SJCRH30 (cell line): ENCODE measurements at regions not wholly inside any gene's neighbourhood (a gene's known extent, or its start where the extent isn't known, plus 50 kb on each side); places are given as distances from the start of the nearest gene placed in this dataset.

Source experiments
- DNase-seq, 2 experiments: peaks; one replicate each; pipeline ENCODE4 v3.0.0-alpha.2; 2015 to 2020
- H3K27ac ChIP-seq: fragments of 250-450 bp; sonication (Bioruptor Pico); 2 replicates; pipeline ENCODE4 v1.5.1; 2020; ENCODE audit warnings: mild to moderate bottlenecking, moderate library complexity
- H3K27me3 ChIP-seq: fragments of 250-450 bp; sonication (Bioruptor Pico); 2 replicates; pipeline ENCODE4 v1.5.1; 2020; ENCODE audit warnings: mild to moderate bottlenecking, moderate library complexity
- H3K36me3 ChIP-seq: fragments of 250-450 bp; sonication (Bioruptor Pico); 2 replicates; pipeline ENCODE4 v1.5.1; 2020; ENCODE audit warnings: mild to moderate bottlenecking, moderate library complexity
- H3K4me1 ChIP-seq: fragments of 250-450 bp; sonication (Bioruptor Pico); 2 replicates; pipeline ENCODE4 v1.5.1; 2020; ENCODE audit warnings: mild to moderate bottlenecking, moderate library complexity
- H3K4me3 ChIP-seq: fragments of 250-450 bp; sonication (Bioruptor Pico); 2 replicates; pipeline ENCODE4 v1.5.1; 2020; ENCODE audit warnings: mild to moderate bottlenecking, moderate library complexity
- H3K9me3 ChIP-seq: fragments of 250-450 bp; sonication (Bioruptor Pico); replicated peaks from 2 replicates; pipeline ENCODE4 v1.5.1; 2020; ENCODE audit warnings: mild to moderate bottlenecking, moderate library complexity

DNA sequence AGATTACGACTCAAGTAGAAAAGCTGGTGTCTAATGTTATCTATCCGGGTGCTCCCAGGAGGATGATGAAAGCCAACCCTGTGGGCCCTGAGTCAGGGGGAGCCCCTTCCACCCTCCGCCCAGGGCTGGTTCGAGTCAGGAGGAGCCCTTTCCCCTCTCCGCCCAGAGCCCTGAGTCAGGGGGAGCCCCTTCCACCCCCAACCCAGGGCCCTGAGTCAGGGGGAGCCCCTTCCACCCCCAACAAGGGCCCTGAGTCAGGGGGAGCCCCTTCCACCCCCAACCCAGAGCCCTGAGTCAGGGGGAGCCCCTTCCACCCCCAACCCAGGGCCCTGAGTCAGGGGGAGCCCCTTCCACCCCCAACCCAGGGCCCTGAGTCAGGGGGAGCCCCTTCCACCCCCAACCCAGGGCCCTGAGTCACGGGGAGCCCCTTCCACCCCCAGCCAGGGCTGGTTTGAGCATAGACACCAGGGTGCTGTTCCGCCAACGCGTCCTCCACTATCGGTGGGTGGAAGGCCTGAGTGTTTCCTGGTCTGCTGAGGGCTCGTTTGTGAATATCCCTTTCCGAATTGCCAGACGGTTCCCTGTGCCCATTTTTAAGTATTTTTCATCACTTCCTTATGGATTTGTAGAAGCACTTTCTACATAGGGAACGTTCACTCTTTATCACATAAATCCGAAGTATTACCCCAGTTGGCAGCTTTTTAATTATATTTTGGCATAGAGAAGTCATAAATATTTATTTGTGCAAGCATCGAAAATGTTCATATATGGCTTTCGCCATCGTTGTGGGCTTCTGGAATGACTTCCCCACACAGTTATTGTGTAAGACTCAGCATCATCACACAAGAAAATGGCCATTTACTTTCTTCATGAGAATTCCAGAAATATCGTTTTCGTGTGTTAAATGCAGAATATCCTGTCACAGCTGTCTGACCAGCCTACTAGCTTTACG lies 380.6 kb downstream of the BRD1 start:
- DNase-seq = no peak
- H3K9me3 ChIP-seq = no peaks in the 10 kb centered on the region
- H3K27me3 ChIP-seq = peaks cover 22% of the 10 kb centered on the region
- no peaks in the 10 kb centered on the region for H3K36me3 ChIP-seq
- no peak overlapping the region for H3K4me3 ChIP-seq
- H3K27ac ChIP-seq = no peak overlapping the region
- H3K4me1 ChIP-seq = no peaks in the 10 kb centered on the region

- no peaks in the 10 kb centered on the region for H3K9me3 ChIP-seq
Observed at GRCh38 chr22:49446145-49446758, 381.4 kb downstream of the BRD1 start.

GRCh38 chr22:49444781-49445180 lies 382.9 kb downstream of the BRD1 start:
- H3K36me3 ChIP-seq = no peaks in the 10 kb centered on the region
- H3K27me3 ChIP-seq = peaks cover 26% of the 10 kb centered on the region
- no peak overlapping the region for H3K27ac ChIP-seq
- no peaks in the 10 kb centered on the region for H3K9me3 ChIP-seq
- no peak overlapping the region for H3K4me3 ChIP-seq
- no peak for DNase-seq
- no peaks in the 10 kb centered on the region for H3K4me1 ChIP-seq

More at GRCh38 chr22:49446145-49446758, 381.4 kb downstream of the BRD1 start:
- no peak for DNase-seq
- Histone ChIP-seq H3K36me3 (no peaks in the 10 kb centered on the region), H3K27me3 (peaks cover 26% of the 10 kb centered on the region), H3K4me1 (no peaks in the 10 kb centered on the region), H3K4me3 (no peak overlapping the region), H3K27ac (no peak overlapping the region)

- DNase-seq = no peak
- Histone ChIP-seq H3K9me3 (no peaks in the 10 kb centered on the region), H3K27ac (no peak overlapping the region), H3K36me3 (no peaks in the 10 kb centered on the region), H3K27me3 (peaks cover 35% of the 10 kb centered on the region), H3K4me1 (no peaks in the 10 kb centered on the region), H3K4me3 (no peak overlapping the region)
Observed at GRCh38 chr22:49440931-49441330, 386.7 kb downstream of the BRD1 start.

DNA sequence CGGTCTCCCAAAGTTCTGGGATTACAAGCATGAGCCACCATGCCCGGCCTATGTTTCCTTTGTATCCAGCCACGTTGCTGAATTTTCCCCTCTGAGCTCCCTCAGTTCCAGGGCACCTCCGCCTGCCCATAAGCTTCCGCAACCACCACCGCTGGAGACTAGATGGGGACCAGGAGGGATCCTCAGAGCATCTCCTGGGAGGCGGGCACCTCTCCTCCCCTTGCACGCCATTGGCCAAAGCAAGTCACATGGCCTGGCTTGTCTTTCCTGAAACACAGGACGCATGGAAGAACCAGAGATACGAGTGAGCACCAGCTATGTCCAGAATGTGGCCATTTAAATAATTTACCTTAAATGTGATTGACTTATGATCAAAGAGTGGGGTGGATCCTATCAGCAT lies 388.3 kb downstream of the BRD1 start:
- Histone ChIP-seq H3K4me3 (no peak overlapping the region), H3K9me3 (no peaks in the 10 kb centered on the region), H3K27me3 (peaks cover 44% of the 10 kb centered on the region), H3K4me1 (no peaks in the 10 kb centered on the region), H3K27ac (no peak overlapping the region), H3K36me3 (no peaks in the 10 kb centered on the region)
- no peak for DNase-seq

- no peaks in the 10 kb centered on the region for H3K9me3 ChIP-seq
- H3K27me3 ChIP-seq = peaks cover 53% of the 10 kb centered on the region
- H3K4me3 ChIP-seq = no peak overlapping the region
- DNase-seq = no peak
- H3K36me3 ChIP-seq = no peaks in the 10 kb centered on the region
- H3K27ac ChIP-seq = no peak overlapping the region
- H3K4me1 ChIP-seq = no peaks in the 10 kb centered on the region
Observed at GRCh38 chr22:49437956-49438355, 389.7 kb downstream of the BRD1 start.

DNA sequence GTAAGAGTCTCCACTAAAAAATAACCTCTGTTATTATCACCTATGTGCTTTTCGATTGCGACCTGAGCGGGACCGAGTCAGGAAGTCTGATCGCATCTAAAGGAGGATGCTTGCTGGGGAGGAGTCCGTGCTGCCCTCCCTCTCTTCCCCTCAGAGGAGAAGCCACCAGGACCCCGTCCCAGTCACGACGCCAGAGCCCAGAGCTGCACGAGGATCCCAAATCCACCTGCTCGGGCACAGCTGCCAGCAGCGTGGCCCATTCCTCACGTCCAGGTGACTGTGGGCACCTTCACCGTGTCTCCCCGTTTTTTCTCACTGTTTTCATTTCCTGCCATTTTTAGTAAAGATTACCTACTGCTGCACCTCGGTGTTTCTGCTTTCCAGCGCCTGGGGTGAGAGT lies 390.3 kb downstream of the BRD1 start:
- H3K4me1 ChIP-seq = no peaks in the 10 kb centered on the region
- H3K9me3 ChIP-seq = no peaks in the 10 kb centered on the region
- no peak for DNase-seq
- no peak overlapping the region for H3K27ac ChIP-seq
- no peaks in the 10 kb centered on the region for H3K36me3 ChIP-seq
- no peak overlapping the region for H3K4me3 ChIP-seq
- peaks cover 55% of the 10 kb centered on the region for H3K27me3 ChIP-seq

DNA sequence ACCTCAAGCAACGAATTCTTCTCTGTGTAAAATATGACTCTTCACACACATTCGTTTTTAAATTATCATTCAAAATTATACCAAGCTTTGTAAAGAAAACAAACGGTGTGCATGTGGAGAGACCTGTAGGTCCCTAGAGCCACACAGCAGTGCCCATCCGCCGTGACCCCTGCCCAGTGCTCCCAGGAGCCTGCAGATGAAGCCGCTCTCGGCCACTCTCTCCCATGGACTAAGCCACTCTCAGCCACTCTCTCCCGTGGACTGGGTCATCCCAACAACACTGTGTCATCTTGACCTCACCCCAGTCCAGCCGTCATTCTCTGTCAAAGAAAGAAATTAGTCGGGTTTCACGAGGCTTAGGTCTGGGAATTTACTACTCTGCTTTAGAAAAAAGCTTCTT lies 391.6 kb downstream of the BRD1 start:
- H3K9me3 ChIP-seq = no peaks in the 10 kb centered on the region
- DNase-seq = no peak
- H3K27me3 ChIP-seq = peaks cover 56% of the 10 kb centered on the region
- no peaks in the 10 kb centered on the region for H3K36me3 ChIP-seq
- no peak overlapping the region for H3K4me3 ChIP-seq
- no peak overlapping the region for H3K27ac ChIP-seq
- H3K4me1 ChIP-seq = no peaks in the 10 kb centered on the region

- no peak for DNase-seq
- no peaks in the 10 kb centered on the region for H3K36me3 ChIP-seq
Observed at GRCh38 chr22:49435596-49435995, 392.1 kb downstream of the BRD1 start.

DNA sequence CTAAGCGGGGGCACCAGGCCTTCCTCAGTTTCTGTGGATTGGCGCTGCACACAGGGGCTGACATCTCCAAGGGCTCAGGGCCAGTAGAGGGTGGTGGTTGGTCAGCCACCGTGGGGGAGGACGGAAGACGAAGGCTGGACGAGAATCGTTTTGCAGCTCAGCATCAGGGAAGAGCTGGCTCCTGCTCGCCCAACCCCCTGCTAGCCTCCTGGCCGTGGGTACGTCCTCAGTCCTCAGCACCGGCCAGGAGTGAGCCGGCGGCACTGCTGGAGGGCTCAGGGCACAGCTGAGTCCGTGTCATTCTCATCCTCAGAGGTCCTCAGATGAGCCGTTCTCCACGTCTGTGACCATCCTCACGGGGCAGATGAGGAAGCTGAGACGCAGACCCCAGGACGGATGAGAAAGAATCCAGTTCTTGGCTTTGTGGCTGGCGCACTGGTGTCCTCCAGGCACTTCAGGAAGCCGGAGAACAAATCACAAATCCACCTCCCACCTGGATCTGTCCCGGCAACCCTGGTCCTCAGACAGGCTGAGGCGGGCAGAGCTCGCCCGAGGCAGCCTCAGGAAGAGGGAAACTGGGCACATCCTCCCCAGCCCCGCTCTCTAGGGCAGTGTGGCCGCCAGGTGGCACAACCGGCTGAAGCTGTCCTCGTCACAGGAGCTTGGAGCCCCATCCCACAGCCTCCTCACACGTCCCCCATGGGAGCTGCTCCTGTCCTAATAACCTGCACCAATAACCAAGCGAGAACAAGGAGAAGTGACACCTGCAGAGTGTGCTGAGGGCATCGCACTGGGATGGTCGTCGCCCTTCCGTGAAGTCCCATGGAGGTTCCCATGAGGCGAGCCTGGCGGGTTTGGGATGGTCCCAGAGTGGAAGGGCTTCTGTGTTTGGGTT lies 393.7 kb downstream of the BRD1 start:
- H3K4me1 ChIP-seq = no peaks in the 10 kb centered on the region
- peaks cover 63% of the 10 kb centered on the region for H3K27me3 ChIP-seq
- H3K9me3 ChIP-seq = no peaks in the 10 kb centered on the region
- DNase-seq = peak in 1 of 2 experiments; percentile 17
- no peak overlapping the region for H3K27ac ChIP-seq
- no peak overlapping the region for H3K4me3 ChIP-seq
- no peaks in the 10 kb centered on the region for H3K36me3 ChIP-seq

More at GRCh38 chr22:49435596-49435995, 392.1 kb downstream of the BRD1 start:
- H3K4me1 ChIP-seq = no peaks in the 10 kb centered on the region
- no peaks in the 10 kb centered on the region for H3K9me3 ChIP-seq
- H3K4me3 ChIP-seq = no peak overlapping the region
- H3K27me3 ChIP-seq = peaks cover 58% of the 10 kb centered on the region
- no peak overlapping the region for H3K27ac ChIP-seq

GRCh38 chr22:49432897-49433443 lies 394.7 kb downstream of the BRD1 start:
- H3K36me3 ChIP-seq = no peaks in the 10 kb centered on the region
- no peak for DNase-seq
- H3K9me3 ChIP-seq = no peaks in the 10 kb centered on the region
- H3K4me1 ChIP-seq = no peaks in the 10 kb centered on the region
- H3K4me3 ChIP-seq = no peak overlapping the region
- H3K27ac ChIP-seq = no peak overlapping the region
- H3K27me3 ChIP-seq = peaks cover 63% of the 10 kb centered on the region

DNA sequence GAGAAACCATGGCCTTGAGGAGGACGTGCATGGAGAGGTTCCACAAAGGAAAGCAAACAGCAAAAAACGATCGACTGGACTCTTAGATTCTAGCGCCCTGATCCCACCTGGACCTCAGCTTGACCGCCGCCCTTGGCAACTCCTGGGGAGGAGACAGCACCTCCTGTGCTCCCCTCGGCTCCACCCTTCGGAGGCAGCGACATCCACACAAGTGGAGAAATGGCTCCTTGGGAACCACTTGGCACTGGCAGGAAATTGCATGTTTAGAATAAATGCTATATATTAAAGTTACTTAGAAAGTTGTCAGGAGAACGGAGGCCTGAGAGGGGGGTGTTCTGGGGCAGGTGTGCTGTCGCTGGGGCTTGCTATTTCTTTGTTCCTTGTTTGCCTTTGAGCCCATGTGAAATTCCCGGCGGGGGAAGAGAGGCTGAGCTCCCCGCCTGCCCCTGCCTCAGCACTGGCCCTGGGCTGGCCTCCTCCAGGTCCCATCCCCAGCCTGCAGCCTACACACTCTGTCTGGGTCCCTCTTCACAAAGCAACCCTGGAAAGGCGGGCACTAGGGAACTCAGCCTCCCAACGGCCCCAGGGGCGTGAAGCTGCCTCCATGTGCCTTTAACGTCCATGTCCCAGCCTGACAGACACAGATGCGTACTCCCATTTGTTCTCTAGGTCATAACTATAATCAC lies 395.3 kb downstream of the BRD1 start:
- H3K36me3 ChIP-seq = no peaks in the 10 kb centered on the region
- no peak overlapping the region for H3K27ac ChIP-seq
- no peak overlapping the region for H3K4me3 ChIP-seq
- no peaks in the 10 kb centered on the region for H3K9me3 ChIP-seq
- H3K4me1 ChIP-seq = no peaks in the 10 kb centered on the region
- H3K27me3 ChIP-seq = peaks cover 59% of the 10 kb centered on the region
- no peak for DNase-seq

- no peaks in the 10 kb centered on the region for H3K4me1 ChIP-seq
- DNase-seq = no peak
- no peak overlapping the region for H3K4me3 ChIP-seq
- peaks cover 51% of the 10 kb centered on the region for H3K27me3 ChIP-seq
- no peaks in the 10 kb centered on the region for H3K9me3 ChIP-seq
- H3K27ac ChIP-seq = no peak overlapping the region
- no peaks in the 10 kb centered on the region for H3K36me3 ChIP-seq
Observed at GRCh38 chr22:49431551-49431950, 396.1 kb downstream of the BRD1 start.

GRCh38 chr22:49429066-49429465 lies 398.6 kb downstream of the BRD1 start:
- no peaks in the 10 kb centered on the region for H3K4me1 ChIP-seq
- no peaks in the 10 kb centered on the region for H3K36me3 ChIP-seq
- no peak for DNase-seq
- H3K9me3 ChIP-seq = no peaks in the 10 kb centered on the region
- H3K27me3 ChIP-seq = peaks cover 44% of the 10 kb centered on the region
- H3K4me3 ChIP-seq = no peak overlapping the region
- H3K27ac ChIP-seq = no peak overlapping the region
